ENCODE measurements at regions not wholly inside any gene's neighbourhood (a gene's known extent, or its start where the extent isn't known, plus 50 kb on each side); places are given as distances from the start of the nearest gene placed in this dataset.

DNA sequence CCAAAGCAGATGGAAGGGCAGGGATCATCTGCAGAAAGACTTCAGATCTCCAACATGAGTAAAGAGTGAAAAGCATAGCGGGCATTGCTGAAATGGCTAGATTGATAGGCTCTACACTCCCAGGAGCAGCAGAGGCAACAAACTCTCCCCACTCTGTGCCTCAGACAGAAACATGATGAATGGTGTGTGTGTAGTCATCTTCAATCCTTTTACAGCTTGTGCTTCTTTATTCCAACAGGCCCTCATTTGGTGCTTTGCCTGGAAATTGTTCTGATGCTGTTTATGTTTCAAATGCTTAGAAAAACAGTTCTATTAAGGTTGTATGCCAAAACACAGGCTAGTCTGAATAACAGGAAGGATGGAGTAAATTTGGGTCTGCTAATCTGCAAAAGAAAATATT lies 176.2 kb downstream of the DMRTA1 start:
- no peak overlapping the region for H3K4me2 ChIP-seq (ENCODE audit: low read length)
- H3F3A ChIP-seq (ENCODE audit: control insufficient read depth, insufficient read depth), result no peaks in the 10 kb centered on the region
- no peaks in the 10 kb centered on the region for H3K4me1 ChIP-seq (ENCODE audit: control insufficient read depth, low read length)
- H4K20me1 ChIP-seq (ENCODE audit: control insufficient read depth, insufficient read depth, low read depth, low read length), result no peaks in the 10 kb centered on the region
- no peaks in the 10 kb centered on the region for H3K9me2 ChIP-seq (replicated peaks; ENCODE audit: control insufficient read depth, low read length)
- H3K4me3 ChIP-seq (ENCODE audit: low read length), result no peak overlapping the region
- no peaks in the 10 kb centered on the region for H3K9me3 ChIP-seq (ENCODE audit: control insufficient read depth, insufficient read depth, low read length)
- H3K79me2 ChIP-seq (ENCODE audit: control insufficient read depth, low read length), result no peaks in the 10 kb centered on the region
- TF ChIP-seq EZH2phosphoT487 (IDR thresholded peaks at IDR 0.05; ENCODE audit: borderline replicate concordance, low read length), result no peak
- no peak for TF ChIP-seq CTCF (IDR thresholded peaks at IDR 0.05; ENCODE audit: low read depth, low read length, poor library complexity, severe bottlenecking)
- no peak overlapping the region for H3K27ac ChIP-seq (ENCODE audit: low read depth, low read length)
- H3K27me3 ChIP-seq (ENCODE audit: control insufficient read depth, low read length), result no peaks in the 10 kb centered on the region
- H3K36me3 ChIP-seq (ENCODE audit: control insufficient read depth, low read length), result no peaks in the 10 kb centered on the region

DNA sequence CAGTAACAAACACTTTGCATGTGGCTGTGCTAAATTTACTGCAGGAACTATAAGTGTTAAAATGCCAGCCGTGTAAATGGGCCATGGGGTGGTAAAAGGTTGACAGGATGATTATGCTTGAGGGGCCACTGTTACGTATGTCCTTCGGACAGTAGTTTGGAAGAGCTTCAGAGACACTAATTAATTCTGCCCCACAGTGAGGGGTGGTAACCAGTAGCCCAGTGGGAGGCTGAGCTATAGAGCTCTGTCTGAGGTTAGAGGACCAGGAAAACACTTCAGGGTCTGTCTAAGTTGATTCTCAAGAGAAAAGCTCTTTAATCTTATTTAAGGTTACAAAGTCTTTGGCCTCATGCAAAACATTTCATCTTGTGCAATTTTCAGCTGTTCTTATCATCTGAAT lies 176.6 kb downstream of the DMRTA1 start:
- Histone ChIP-seq H3K27me3 (ENCODE audit: control insufficient read depth, low read length) (no peaks in the 10 kb centered on the region), H3K36me3 (ENCODE audit: control insufficient read depth, low read length) (no peaks in the 10 kb centered on the region), H4K20me1 (ENCODE audit: control insufficient read depth, insufficient read depth, low read depth, low read length) (no peaks in the 10 kb centered on the region), H3K27ac (ENCODE audit: low read depth, low read length) (no peak overlapping the region), H3K79me2 (ENCODE audit: control insufficient read depth, low read length) (no peaks in the 10 kb centered on the region), H3K4me1 (ENCODE audit: control insufficient read depth, low read length) (no peaks in the 10 kb centered on the region), H3F3A (ENCODE audit: control insufficient read depth, insufficient read depth) (no peaks in the 10 kb centered on the region), H3K9me3 (ENCODE audit: control insufficient read depth, insufficient read depth, low read length) (no peaks in the 10 kb centered on the region), H3K9me2 (replicated peaks; ENCODE audit: control insufficient read depth, low read length) (no peaks in the 10 kb centered on the region), H3K4me3 (ENCODE audit: low read length) (no peak overlapping the region), H3K4me2 (ENCODE audit: low read length) (no peak overlapping the region)
- no peak for TF ChIP-seq CTCF (IDR thresholded peaks at IDR 0.05; ENCODE audit: low read depth, low read length, poor library complexity, severe bottlenecking)

- Histone ChIP-seq H3K4me2 (ENCODE audit: low read length) (no peak overlapping the region), H3K9me3 (ENCODE audit: control insufficient read depth, insufficient read depth, low read length) (no peaks in the 10 kb centered on the region), H3K9me2 (replicated peaks; ENCODE audit: control insufficient read depth, low read length) (no peaks in the 10 kb centered on the region), H3K4me1 (ENCODE audit: control insufficient read depth, low read length) (no peaks in the 10 kb centered on the region), H3K36me3 (ENCODE audit: control insufficient read depth, low read length) (no peaks in the 10 kb centered on the region), H3K79me2 (ENCODE audit: control insufficient read depth, low read length) (no peaks in the 10 kb centered on the region), H4K20me1 (ENCODE audit: control insufficient read depth, insufficient read depth, low read depth, low read length) (no peaks in the 10 kb centered on the region), H3K27me3 (ENCODE audit: control insufficient read depth, low read length) (no peaks in the 10 kb centered on the region), H3K4me3 (ENCODE audit: low read length) (no peak overlapping the region), H3F3A (ENCODE audit: control insufficient read depth, insufficient read depth) (no peaks in the 10 kb centered on the region), H3K27ac (ENCODE audit: low read depth, low read length) (no peak overlapping the region)
- TF ChIP-seq EZH2phosphoT487 (IDR thresholded peaks at IDR 0.05; ENCODE audit: borderline replicate concordance, low read length) (no peak), CTCF (IDR thresholded peaks at IDR 0.05; ENCODE audit: low read depth, low read length, poor library complexity, severe bottlenecking) (no peak)
These were observed 178.9 kb downstream of the DMRTA1 start for GRCh38 chr9:22625540-22625939.

GRCh38 chr9:22643541-22643940 lies 196.9 kb downstream of the DMRTA1 start:
- TF ChIP-seq EZH2phosphoT487 (IDR thresholded peaks at IDR 0.05; ENCODE audit: borderline replicate concordance, low read length) (no peak), CTCF (IDR thresholded peaks at IDR 0.05; ENCODE audit: low read depth, low read length, poor library complexity, severe bottlenecking) (no peak)
- no peaks in the 10 kb centered on the region for H3K4me1 ChIP-seq (ENCODE audit: control insufficient read depth, low read length)
- H3K4me2 ChIP-seq (ENCODE audit: low read length), result no peak overlapping the region

More at GRCh38 chr9:22643541-22643940, 196.9 kb downstream of the DMRTA1 start:
- no peaks in the 10 kb centered on the region for H4K20me1 ChIP-seq (ENCODE audit: control insufficient read depth, insufficient read depth, low read depth, low read length)
- H3K9me2 ChIP-seq (replicated peaks; ENCODE audit: control insufficient read depth, low read length), result no peaks in the 10 kb centered on the region; the same call in 1 of the 2 replicates
- H3K9me3 ChIP-seq (ENCODE audit: control insufficient read depth, insufficient read depth, low read length), result no peaks in the 10 kb centered on the region
- no peaks in the 10 kb centered on the region for H3K36me3 ChIP-seq (ENCODE audit: control insufficient read depth, low read length)
- H3K4me3 ChIP-seq (ENCODE audit: low read length), result no peak overlapping the region
- H3K79me2 ChIP-seq (ENCODE audit: control insufficient read depth, low read length), result no peaks in the 10 kb centered on the region
- no peak overlapping the region for H3K27ac ChIP-seq (ENCODE audit: low read depth, low read length)
- H3K27me3 ChIP-seq (ENCODE audit: control insufficient read depth, low read length), result no peaks in the 10 kb centered on the region
- H3F3A ChIP-seq (ENCODE audit: control insufficient read depth, insufficient read depth), result no peaks in the 10 kb centered on the region

Measured in DOHH2 (cell line).